IMR-90 (cell line): ENCODE measurements at regions not wholly inside any gene's neighbourhood (a gene's known extent, or its start where the extent isn't known, plus 50 kb on each side); places are given as distances from the start of the nearest gene placed in this dataset.

Source experiments
- ATAC-seq: fragments of 200-7000 bp; cut with Tn5 transposase; 2 replicates; pipeline ENCODE4 v1.9.1; 2020; ENCODE audit warnings: low read depth, mild to moderate bottlenecking, moderate library complexity
- BruUV-seq: library from RNA; stranded (reverse); fragments of 400-500 nt; replicated peaks from 2 replicates; lab custom pipeline; 2021; lab: Mats Ljungman, UMichigan
- CTCF ChIA-PET: fragments of 300-600 bp; formaldehyde crosslinking; extraction: SDS; loops from one replicate; lab custom pipeline; 2021; ENCODE audit warnings: antibody characterized with exemption; lab: Yijun Ruan, JAX
- POLR2A ChIA-PET: fragments of 300-600 bp; sonication (Branson Sonifier 250); formaldehyde crosslinking; loops from one replicate; lab custom pipeline; 2022; ENCODE audit warnings: antibody characterized with exemption; ENCODE audit not compliant: unreplicated experiment; lab: Charles Lee
- DNase-seq: peaks from one replicate; pipeline ENCODE4 v3.0.0; 2013
- H2AFZ ChIP-seq: replicated peaks from 2 replicates; pipeline ENCODE3; 2013; ENCODE audit warnings: low read length, mild to moderate bottlenecking; ENCODE audit not compliant: poor library complexity
- H2AK5ac ChIP-seq: 2 replicates; pipeline ENCODE4 v1.6.1; 2013; ENCODE audit warnings: low read depth, low read length, inconsistent platforms
- H2AK9ac ChIP-seq: replicated peaks from 2 replicates; pipeline ENCODE3; 2013; ENCODE audit warnings: mild to moderate bottlenecking, low read depth, low read length, moderate library complexity; ENCODE audit not compliant: poor library complexity
- H2BK120ac ChIP-seq: 2 replicates; pipeline ENCODE4 v1.6.1; 2013; ENCODE audit warnings: low read depth, low read length, inconsistent platforms
- H2BK15ac ChIP-seq: 3 replicates; pipeline ENCODE4 v1.6.1; 2013; ENCODE audit warnings: low read depth, low read length, inconsistent platforms
- H2BK20ac ChIP-seq: 2 replicates; pipeline ENCODE4 v1.6.1; 2013; ENCODE audit warnings: low read depth, mild to moderate bottlenecking, inconsistent platforms, low read length, moderate library complexity
- H2BK5ac ChIP-seq: 2 replicates; pipeline ENCODE4 v1.6.1; 2013; ENCODE audit warnings: mild to moderate bottlenecking, low read depth, low read length, inconsistent platforms; ENCODE audit not compliant: poor library complexity, severe bottlenecking
- H3K14ac ChIP-seq: replicated peaks from 2 replicates; pipeline ENCODE4 v1.6.1; 2013; ENCODE audit warnings: low read depth, low read length, inconsistent platforms
- H3K18ac ChIP-seq: 2 replicates; pipeline ENCODE4 v1.6.1; 2013; ENCODE audit warnings: low read depth, low read length, control low read depth
- H3K23ac ChIP-seq: 2 replicates; pipeline ENCODE4 v1.6.1; 2013; ENCODE audit warnings: low read depth, low read length, inconsistent platforms
- H3K27ac ChIP-seq: 2 replicates; pipeline ENCODE4 v1.5.1; 2013; ENCODE audit warnings: mild to moderate bottlenecking, control low read depth, low read length; ENCODE audit not compliant: insufficient read depth
- H3K27me3 ChIP-seq: 2 replicates; pipeline ENCODE4 v1.6.1; 2013; ENCODE audit warnings: low read length; ENCODE audit not compliant: control insufficient read depth, insufficient read depth
- H3K36me3 ChIP-seq: 2 replicates; pipeline ENCODE4 v1.6.1; 2013; ENCODE audit warnings: low read length, mixed read lengths; ENCODE audit not compliant: control insufficient read depth, insufficient read depth
- H3K4ac ChIP-seq: 2 replicates; pipeline ENCODE4 v1.6.1; 2013; ENCODE audit warnings: low read depth, low read length, inconsistent platforms
- H3K4me1 ChIP-seq: 2 replicates; pipeline ENCODE4 v1.6.1; 2013; ENCODE audit warnings: low read length, mixed read lengths; ENCODE audit not compliant: control insufficient read depth, insufficient read depth
- H3K4me2 ChIP-seq: 2 replicates; pipeline ENCODE4 v1.6.1; 2013; ENCODE audit warnings: low read depth, mild to moderate bottlenecking, control low read depth, low read length, moderate library complexity
- H3K4me3 ChIP-seq: 2 replicates; pipeline ENCODE4 v1.5.1; 2013; ENCODE audit warnings: low read depth, mild to moderate bottlenecking, control low read depth, low read length, moderate library complexity; ENCODE audit not compliant: insufficient read depth
- H3K56ac ChIP-seq: 2 replicates; pipeline ENCODE4 v1.6.1; 2013; ENCODE audit warnings: low read length, inconsistent platforms; ENCODE audit not compliant: insufficient read depth; ENCODE audit errors: extremely low read depth
- H3K79me1 ChIP-seq, 2 experiments: 2 replicates each; pipeline ENCODE4 v1.6.1; 2013; ENCODE audit warnings: low read length in 2 of 2, inconsistent platforms in 1 of 2, low read depth in 1 of 2
- H3K9ac ChIP-seq: 2 replicates; pipeline ENCODE4 v1.6.1; 2013; ENCODE audit warnings: low read depth, low read length, control low read depth
- H3K9me1 ChIP-seq: 2 replicates; pipeline ENCODE4 v1.6.1; 2013; ENCODE audit warnings: low read length, inconsistent platforms; ENCODE audit not compliant: insufficient read depth
- H3K9me3 ChIP-seq: 2 replicates; pipeline ENCODE4 v1.6.1; 2013; ENCODE audit warnings: low read length; ENCODE audit not compliant: control insufficient read depth, insufficient read depth
- H4K20me1 ChIP-seq: 2 replicates; pipeline ENCODE4 v1.6.1; 2013; ENCODE audit warnings: low read length, inconsistent platforms; ENCODE audit not compliant: insufficient read depth
- H4K5ac ChIP-seq: 2 replicates; pipeline ENCODE4 v1.6.1; 2013; ENCODE audit warnings: mild to moderate bottlenecking, low read depth, low read length, control low read depth
- H4K8ac ChIP-seq, 2 experiments: 2 replicates each; pipeline ENCODE4 v1.6.1; 2013; ENCODE audit warnings: low read depth in 2 of 2, low read length in 2 of 2, control low read depth in 1 of 2, inconsistent platforms in 1 of 2
- H4K91ac ChIP-seq: 2 replicates; pipeline ENCODE4 v1.6.1; 2013; ENCODE audit warnings: low read depth, low read length, inconsistent platforms; ENCODE audit not compliant: insufficient read depth
- BHLHE40 ChIP-seq: fragments of 150-350 bp; IDR thresholded peaks from 2 replicates; pipeline ENCODE4 v1.6.1; 2016; ENCODE audit warnings: mild to moderate bottlenecking, low read depth, low read length
- CEBPB ChIP-seq: IDR thresholded peaks from 2 replicates; pipeline ENCODE4 v1.6.1; 2012; ENCODE audit warnings: low read depth, low read length, improper control_type of control experiment
- CHD1 ChIP-seq: IDR thresholded peaks from 2 replicates; pipeline ENCODE4 v1.6.1; 2012; ENCODE audit warnings: low read depth, low read length, improper control_type of control experiment
- CTCF ChIP-seq: conservative IDR thresholded peaks from 2 replicates; pipeline ENCODE4 v1.5.1; 2012; ENCODE audit warnings: mild to moderate bottlenecking, low read depth, low read length, improper control_type of control experiment
- FOS ChIP-seq: fragments of 150-350 bp; IDR thresholded peaks from 2 replicates; pipeline ENCODE4 v1.6.1; 2016; ENCODE audit warnings: low read depth, low read length
- MAFK ChIP-seq: IDR thresholded peaks from 2 replicates; pipeline ENCODE4 v1.6.1; 2012; ENCODE audit warnings: low read depth, low read length, improper control_type of control experiment
- MAZ ChIP-seq: IDR thresholded peaks from 2 replicates; pipeline ENCODE4 v1.6.1; 2012; ENCODE audit warnings: low read depth, mild to moderate bottlenecking, low read length, improper control_type of control experiment, moderate library complexity, borderline replicate concordance
- NFE2L2 ChIP-seq: fragments of 150-350 bp; IDR thresholded peaks from 2 replicates; pipeline ENCODE4 v1.6.1; 2016; ENCODE audit warnings: low read depth, mild to moderate bottlenecking, low read length
- POLR2A ChIP-seq: IDR thresholded peaks from 2 replicates; pipeline ENCODE4 v1.6.1; 2012; ENCODE audit warnings: mild to moderate bottlenecking, low read depth, low read length
- RAD21 ChIP-seq: IDR thresholded peaks from 2 replicates; pipeline ENCODE4 v1.6.1; 2012; ENCODE audit warnings: low read length, improper control_type of control experiment
- dilution Hi-C: fragments of 300-500 bp; cut with HindIII; formaldehyde crosslinking; loops from one replicate; pipeline ENCODE4 v1.14.3; 2018; ENCODE audit warnings: low sequenced_read_pairs; ENCODE audit not compliant: unreplicated experiment
- in situ Hi-C: fragments of 300-500 bp; cut with MboI; formaldehyde crosslinking; loops from 3 replicates; pipeline ENCODE4 v1.14.3; 2019; ENCODE audit warnings: low sequenced_read_pairs, inconsistent platforms, mixed read lengths
- intact Hi-C: fragments of 100-400 bp; cut with micrococcal nuclease; formaldehyde crosslinking; loops from 2 replicates; pipeline ENCODE4 v1.10.0; 2022

GRCh38 chr16:61295311-61295710, 740.9 kb downstream of the CDH8 start:
- Histone ChIP-seq H2AK9ac (no peak overlapping the region), H3K9me1 (no peaks in the 10 kb centered on the region), H3K23ac (no peak overlapping the region), H3K36me3 (no peaks in the 10 kb centered on the region), H2AK5ac (no peak overlapping the region), H2BK20ac (no peak overlapping the region), H3K18ac (no peak overlapping the region), H2BK5ac (no peak overlapping the region), H3K4me3 (no peak overlapping the region), H2BK15ac (no peak overlapping the region), H3K14ac (no peak overlapping the region), H3K27me3 (no peaks in the 10 kb centered on the region), H3K9me3 (peaks cover 5% of the 10 kb centered on the region; the same call in 1 of the 2 replicates), H3K9ac (no peak overlapping the region), H4K20me1 (no peaks in the 10 kb centered on the region), H3K27ac (no peak overlapping the region), H4K8ac (no peak overlapping the region), H4K91ac (no peak overlapping the region), H3K79me1 (no peaks in the 10 kb centered on the region), H2BK120ac (no peak overlapping the region), H3K4me1 (no peaks in the 10 kb centered on the region), H3K4ac (no peak overlapping the region), H3K4me2 (no peak overlapping the region), H3K56ac (no peak overlapping the region), H4K5ac (no peak overlapping the region), H2AFZ (no peak overlapping the region)
- ChIA-PET CTCF (no interaction called here), POLR2A (no interaction called here)
- in situ Hi-C loops, result no loop called here
- intact Hi-C loops, result no loop called here
- dilution Hi-C loops, result no loop called here
- no peak for TF ChIP-seq NFE2L2
- no peak for TF ChIP-seq BHLHE40
- TF ChIP-seq CTCF, result no peak
- no peak for TF ChIP-seq FOS
- TF ChIP-seq MAFK, result no peak
- TF ChIP-seq CHD1, result no peak
- no peak for TF ChIP-seq MAZ
- TF ChIP-seq CEBPB, result no peak
- TF ChIP-seq POLR2A, result no peak
- no peak for TF ChIP-seq RAD21
- ATAC-seq, result no peak
- no peak for DNase-seq
- no TSS peak for BruUV-seq
